GM19463 (cell line): ENCODE measurements at regions not wholly inside any gene's neighbourhood (a gene's known extent, or its start where the extent isn't known, plus 50 kb on each side); places are given as distances from the start of the nearest gene placed in this dataset.

Experiments used
- ATAC-seq: cut with Tn5 transposase; IDR thresholded peaks from one replicate; pipeline ENCODE4 v1.9.1; 2021; ENCODE audit warnings: mild to moderate bottlenecking, moderate library complexity; ENCODE audit not compliant: unreplicated experiment

DNA sequence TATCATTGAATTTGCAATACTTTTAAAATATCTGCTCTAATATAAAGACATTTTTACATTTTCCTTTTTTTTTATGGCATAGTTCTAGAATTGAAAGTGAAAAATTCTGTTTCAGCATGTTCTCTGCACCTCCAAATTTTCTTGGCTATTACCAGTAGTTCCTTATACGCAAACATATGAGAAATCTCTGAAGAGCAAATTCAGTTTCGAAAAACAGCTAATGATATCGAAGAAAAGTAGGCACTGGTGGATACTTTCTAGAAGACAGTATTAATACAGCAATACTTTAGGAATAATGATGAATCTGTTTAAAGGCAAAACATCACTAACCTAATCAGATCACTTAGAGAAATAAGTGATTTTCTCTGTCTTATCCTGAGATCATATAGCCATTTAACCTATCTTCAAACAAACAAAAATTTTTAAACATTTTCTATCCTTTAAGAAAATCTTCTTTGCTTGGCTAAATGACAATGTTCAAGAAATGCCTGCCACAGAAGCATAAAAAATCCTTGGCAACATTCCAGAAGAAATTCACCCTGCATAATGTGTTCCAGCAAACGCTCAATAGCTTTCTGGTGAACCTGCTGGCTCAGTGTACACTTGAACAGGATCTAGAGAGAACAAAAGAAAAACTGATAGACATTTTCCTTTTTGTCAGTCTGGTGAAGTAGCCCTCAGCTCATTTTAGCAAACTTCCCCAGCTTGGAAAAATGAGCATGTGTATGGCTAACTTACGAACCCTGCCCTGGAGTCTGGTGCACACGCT is 51.2 kb upstream of the KLF3 start:
- no peak for ATAC-seq
